ENCODE measurements at regions not wholly inside any gene's neighbourhood (a gene's known extent, or its start where the extent isn't known, plus 50 kb on each side); places are given as distances from the start of the nearest gene placed in this dataset.

- no peak for DNase-seq
- H4K12ac ChIP-seq (ENCODE audit: low read depth, low read length), result no peak overlapping the region
- no peak overlapping the region for H4K8ac ChIP-seq (ENCODE audit: low read depth, low read length)
- no peak overlapping the region for H2AFZ ChIP-seq (ENCODE audit: insufficient read depth, low read length, poor library complexity)
- H3K36me3 ChIP-seq (ENCODE audit: control insufficient read depth in 1 of 2, insufficient read depth in 2 of 2, low read length in 2 of 2), result no peaks in the 10 kb centered on the region
- no peak overlapping the region for H3K9ac ChIP-seq (ENCODE audit: low read length)
- no peak overlapping the region for H3K18ac ChIP-seq (ENCODE audit: low read length)
- H3K27me3 ChIP-seq (ENCODE audit: insufficient read depth, low read length), result no peaks in the 10 kb centered on the region
- H3K23ac ChIP-seq (ENCODE audit: low read length), result no peak overlapping the region
- no peak overlapping the region for H3K14ac ChIP-seq (ENCODE audit: low read length)
- no peak overlapping the region for H2BK120ac ChIP-seq (ENCODE audit: insufficient read depth, low read length, poor library complexity)
- H2BK12ac ChIP-seq (ENCODE audit: low read length), result no peak overlapping the region
- H3K4me3 ChIP-seq (ENCODE audit: low read depth, low read length), result no peak overlapping the region
- H2BK5ac ChIP-seq (ENCODE audit: low read depth, low read length, poor library complexity), result no peak overlapping the region
- no peaks in the 10 kb centered on the region for H3K9me3 ChIP-seq (ENCODE audit: insufficient read depth, low read depth, low read length)
- H3K4me2 ChIP-seq (ENCODE audit: low read length), result no peak overlapping the region
- no CpG with 5 or more reads among the region's 4 CpGs for WGBS (ENCODE audit: extremely low coverage, insufficient coverage, insufficient read length)
- H3K4me1 ChIP-seq (ENCODE audit: control insufficient read depth in 1 of 2, insufficient read depth in 2 of 2, low read length in 2 of 2), result no peaks in the 10 kb centered on the region
- no peaks in the 10 kb centered on the region for H3K79me2 ChIP-seq (ENCODE audit: control insufficient read depth, insufficient read depth, low read length, poor library complexity)
- H3K79me1 ChIP-seq (ENCODE audit: low read length), result no peaks in the 10 kb centered on the region
- no peak overlapping the region for H4K91ac ChIP-seq (ENCODE audit: low read depth, low read length)
- H3K4ac ChIP-seq (ENCODE audit: low read depth, low read length), result no peak overlapping the region
- H3K27ac ChIP-seq (ENCODE audit: low read depth, low read length), result no peak overlapping the region
- H2AK5ac ChIP-seq (ENCODE audit: low read length), result no peak overlapping the region
Measured at GRCh38 chr20:60883496-60883895, 368.6 kb upstream of the CDH4 start.

DNA sequence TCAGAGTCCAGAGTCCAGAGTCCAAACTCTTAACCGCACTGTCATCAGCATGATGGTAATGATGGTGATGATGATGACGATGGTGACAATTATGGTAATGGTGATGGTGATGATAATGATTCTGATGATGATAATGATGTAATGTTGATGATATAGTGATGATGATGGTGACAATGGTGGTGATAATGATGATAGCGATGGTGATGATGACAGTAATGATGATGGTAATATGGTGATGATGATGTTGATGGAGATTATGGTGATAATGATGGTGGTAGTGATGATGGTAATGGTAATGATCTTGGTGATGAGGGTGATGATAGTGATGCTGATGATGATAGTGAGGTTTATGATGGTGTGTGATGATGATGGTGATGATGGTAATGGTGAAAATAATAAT lies 367.8 kb upstream of the CDH4 start:
- Histone ChIP-seq H3K79me1 (ENCODE audit: low read length) (no peaks in the 10 kb centered on the region), H2AFZ (ENCODE audit: insufficient read depth, low read length, poor library complexity) (no peak overlapping the region), H3K4me2 (ENCODE audit: low read length) (no peak overlapping the region), H3K27me3 (ENCODE audit: insufficient read depth, low read length) (no peaks in the 10 kb centered on the region), H2BK120ac (ENCODE audit: insufficient read depth, low read length, poor library complexity) (no peak overlapping the region), H4K91ac (ENCODE audit: low read depth, low read length) (no peak overlapping the region), H4K12ac (ENCODE audit: low read depth, low read length) (no peak overlapping the region), H2AK5ac (ENCODE audit: low read length) (no peak overlapping the region), H3K4me3 (ENCODE audit: low read depth, low read length) (no peak overlapping the region), H3K18ac (ENCODE audit: low read length) (no peak overlapping the region), H3K36me3 (ENCODE audit: control insufficient read depth in 1 of 2, insufficient read depth in 2 of 2, low read length in 2 of 2) (no peaks in the 10 kb centered on the region), H3K23ac (ENCODE audit: low read length) (no peak overlapping the region), H3K9ac (ENCODE audit: low read length) (no peak overlapping the region), H2BK12ac (ENCODE audit: low read length) (no peak overlapping the region), H3K27ac (ENCODE audit: low read depth, low read length) (no peak overlapping the region), H3K9me3 (ENCODE audit: insufficient read depth, low read depth, low read length) (no peaks in the 10 kb centered on the region), H3K14ac (ENCODE audit: low read length) (no peak overlapping the region), H4K8ac (ENCODE audit: low read depth, low read length) (no peak overlapping the region), H3K79me2 (ENCODE audit: control insufficient read depth, insufficient read depth, low read length, poor library complexity) (no peaks in the 10 kb centered on the region), H2BK5ac (ENCODE audit: low read depth, low read length, poor library complexity) (no peak overlapping the region), H3K4me1 (ENCODE audit: control insufficient read depth in 1 of 2, insufficient read depth in 2 of 2, low read length in 2 of 2) (no peaks in the 10 kb centered on the region), H3K4ac (ENCODE audit: low read depth, low read length) (no peak overlapping the region)
- DNase-seq, result no peak
- 100% methylated on average over 1 of the region's 3 CpGs for WGBS (ENCODE audit: extremely low coverage, insufficient coverage, insufficient read length)

- H3K4me1 ChIP-seq (ENCODE audit: control insufficient read depth in 1 of 2, insufficient read depth in 2 of 2, low read length in 2 of 2), result no peaks in the 10 kb centered on the region
- no peaks in the 10 kb centered on the region for H3K79me1 ChIP-seq (ENCODE audit: low read length)
- H4K12ac ChIP-seq (ENCODE audit: low read depth, low read length), result no peak overlapping the region
- H3K4ac ChIP-seq (ENCODE audit: low read depth, low read length), result no peak overlapping the region
- H2BK5ac ChIP-seq (ENCODE audit: low read depth, low read length, poor library complexity), result no peak overlapping the region
- H2BK120ac ChIP-seq (ENCODE audit: insufficient read depth, low read length, poor library complexity), result no peak overlapping the region
- no CpG with 5 or more reads among the region's 8 CpGs for WGBS (ENCODE audit: extremely low coverage, insufficient coverage, insufficient read length)
- H3K18ac ChIP-seq (ENCODE audit: low read length), result no peak overlapping the region
- no peak overlapping the region for H4K91ac ChIP-seq (ENCODE audit: low read depth, low read length)
- no peak overlapping the region for H3K4me3 ChIP-seq (ENCODE audit: low read depth, low read length)
- H3K9ac ChIP-seq (ENCODE audit: low read length), result no peak overlapping the region
- no peaks in the 10 kb centered on the region for H3K9me3 ChIP-seq (ENCODE audit: insufficient read depth, low read depth, low read length)
- no peak overlapping the region for H2AK5ac ChIP-seq (ENCODE audit: low read length)
- H3K4me2 ChIP-seq (ENCODE audit: low read length), result no peak overlapping the region
- no peak overlapping the region for H3K27ac ChIP-seq (ENCODE audit: low read depth, low read length)
- no peaks in the 10 kb centered on the region for H3K36me3 ChIP-seq (ENCODE audit: control insufficient read depth in 1 of 2, insufficient read depth in 2 of 2, low read length in 2 of 2)
- no peak overlapping the region for H4K8ac ChIP-seq (ENCODE audit: low read depth, low read length)
- no peak overlapping the region for H2BK12ac ChIP-seq (ENCODE audit: low read length)
- no peak overlapping the region for H2AFZ ChIP-seq (ENCODE audit: insufficient read depth, low read length, poor library complexity)
- H3K27me3 ChIP-seq (ENCODE audit: insufficient read depth, low read length), result no peaks in the 10 kb centered on the region
- H3K23ac ChIP-seq (ENCODE audit: low read length), result no peak overlapping the region
- no peak overlapping the region for H3K14ac ChIP-seq (ENCODE audit: low read length)
- H3K79me2 ChIP-seq (ENCODE audit: control insufficient read depth, insufficient read depth, low read length, poor library complexity), result no peaks in the 10 kb centered on the region
- no peak for DNase-seq
Measured at GRCh38 chr20:60888771-60889170, 363.3 kb upstream of the CDH4 start.

DNA sequence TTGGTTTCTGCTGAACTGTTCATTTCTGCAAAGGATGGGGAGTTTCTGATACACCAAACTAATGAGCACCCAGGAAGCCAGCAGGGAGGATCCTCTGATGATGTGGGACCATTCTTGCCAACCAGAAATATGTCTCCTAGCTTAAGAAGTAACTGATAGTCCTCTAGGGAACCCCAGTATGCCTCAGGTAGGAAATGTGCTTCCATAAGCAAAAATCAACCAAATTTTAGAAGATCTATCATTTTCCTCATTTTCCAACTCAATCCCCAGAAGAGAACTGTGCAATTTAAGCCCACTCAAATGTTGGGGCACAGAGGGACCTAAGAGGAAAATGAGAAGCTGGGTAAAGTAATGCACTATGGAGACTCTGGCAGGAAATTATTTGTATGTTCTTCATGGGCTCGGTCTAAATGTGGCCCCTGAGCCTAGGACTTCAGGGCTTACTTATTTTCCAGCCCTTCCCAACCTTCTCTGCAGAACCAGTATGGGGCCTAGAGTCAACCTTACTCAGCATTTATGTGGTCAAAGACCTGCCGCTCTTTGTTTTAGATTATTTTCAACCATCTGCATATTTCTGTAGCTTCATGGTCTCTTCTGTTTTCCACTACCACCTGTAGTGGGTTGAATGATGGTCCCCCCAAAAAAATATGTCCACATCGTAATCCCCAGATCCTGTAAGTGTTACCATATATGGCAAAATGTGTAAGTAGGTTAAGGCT lies 359.8 kb upstream of the CDH4 start:
- H2BK120ac ChIP-seq (ENCODE audit: insufficient read depth, low read length, poor library complexity), result no peak overlapping the region
- no peak overlapping the region for H4K91ac ChIP-seq (ENCODE audit: low read depth, low read length)
- H3K36me3 ChIP-seq (ENCODE audit: control insufficient read depth in 1 of 2, insufficient read depth in 2 of 2, low read length in 2 of 2), result no peaks in the 10 kb centered on the region
- H2BK5ac ChIP-seq (ENCODE audit: low read depth, low read length, poor library complexity), result no peak overlapping the region
- H3K79me1 ChIP-seq (ENCODE audit: low read length), result no peaks in the 10 kb centered on the region
- no peak overlapping the region for H3K9ac ChIP-seq (ENCODE audit: low read length)
- no peak overlapping the region for H3K4me3 ChIP-seq (ENCODE audit: low read depth, low read length)
- H3K14ac ChIP-seq (ENCODE audit: low read length), result no peak overlapping the region
- H2BK12ac ChIP-seq (ENCODE audit: low read length), result no peak overlapping the region
- no peak overlapping the region for H4K12ac ChIP-seq (ENCODE audit: low read depth, low read length)
- DNase-seq, result no peak
- H3K4me2 ChIP-seq (ENCODE audit: low read length), result no peak overlapping the region
- H2AK5ac ChIP-seq (ENCODE audit: low read length), result no peak overlapping the region
- no peaks in the 10 kb centered on the region for H3K27me3 ChIP-seq (ENCODE audit: insufficient read depth, low read length)
- H3K4ac ChIP-seq (ENCODE audit: low read depth, low read length), result no peak overlapping the region
- H3K9me3 ChIP-seq (ENCODE audit: insufficient read depth, low read depth, low read length), result no peaks in the 10 kb centered on the region
- no peak overlapping the region for H3K18ac ChIP-seq (ENCODE audit: low read length)
- no peak overlapping the region for H3K27ac ChIP-seq (ENCODE audit: low read depth, low read length)
- H3K23ac ChIP-seq (ENCODE audit: low read length), result no peak overlapping the region
- WGBS (ENCODE audit: extremely low coverage, insufficient coverage, insufficient read length), result no CpG with 5 or more reads among the region's 3 CpGs
- H3K79me2 ChIP-seq (ENCODE audit: control insufficient read depth, insufficient read depth, low read length, poor library complexity), result no peaks in the 10 kb centered on the region
- H2AFZ ChIP-seq (ENCODE audit: insufficient read depth, low read length, poor library complexity), result no peak overlapping the region
- no peaks in the 10 kb centered on the region for H3K4me1 ChIP-seq (ENCODE audit: control insufficient read depth in 1 of 2, insufficient read depth in 2 of 2, low read length in 2 of 2)
- no peak overlapping the region for H4K8ac ChIP-seq (ENCODE audit: low read depth, low read length)
